Epithelial cell of proximal tubule (primary cell): ENCODE measurements at regions not wholly inside any gene's neighbourhood (a gene's known extent, or its start where the extent isn't known, plus 50 kb on each side); places are given as distances from the start of the nearest gene placed in this dataset.

Experiments used
- DNase-seq: peaks from one replicate; pipeline ENCODE4 v3.0.0-alpha.2; 2011; ENCODE audit warnings: low read depth
- H3K4me3 ChIP-seq: 2 replicates; pipeline ENCODE4 v1.5.1; 2011; ENCODE audit warnings: low read depth, mild to moderate bottlenecking, low read length
- CTCF ChIP-seq: conservative IDR thresholded peaks from 2 replicates; pipeline ENCODE4 v1.5.1; 2012; ENCODE audit warnings: low read depth, mild to moderate bottlenecking, low read length

GRCh38 chr2:60246583-60246982 is 306.9 kb downstream of the BCL11A start:
- no peak overlapping the region for H3K4me3 ChIP-seq
- DNase-seq = no peak
- no peak for TF ChIP-seq CTCF

GRCh38 chr2:60234274-60234986 is 319.0 kb downstream of the BCL11A start:
- no peak overlapping the region for H3K4me3 ChIP-seq
- no peak for TF ChIP-seq CTCF
- no peak for DNase-seq

- no peak for TF ChIP-seq CTCF
- DNase-seq = no peak
- H3K4me3 ChIP-seq = no peak overlapping the region
These were observed 322.9 kb downstream of the BCL11A start for GRCh38 chr2:60230596-60230995.

- H3K4me3 ChIP-seq = no peak overlapping the region
- no peak for DNase-seq
- no peak for TF ChIP-seq CTCF
These were observed 323.4 kb downstream of the BCL11A start for GRCh38 chr2:60230037-60230436.

- no peak for TF ChIP-seq CTCF
- H3K4me3 ChIP-seq = no peak overlapping the region
- DNase-seq = no peak
These were observed 326.5 kb downstream of the BCL11A start for GRCh38 chr2:60226943-60227342.

- DNase-seq = no peak
- TF ChIP-seq CTCF = no peak
- no peak overlapping the region for H3K4me3 ChIP-seq
These were observed 327.3 kb downstream of the BCL11A start for GRCh38 chr2:60226191-60226590.

- no peak for TF ChIP-seq CTCF
- no peak for DNase-seq
- no peak overlapping the region for H3K4me3 ChIP-seq
These were observed 329.6 kb downstream of the BCL11A start for GRCh38 chr2:60223859-60224258.
